Stimulated activated CD4-positive, alpha-beta T cell treated with anti-CD3 and anti-CD28 coated beads, Interleukin-1b, Interleukin-23, amount 100 ng/mL, for 1 hour (primary cell): ENCODE measurements at regions not wholly inside any gene's neighbourhood (a gene's known extent, or its start where the extent isn't known, plus 50 kb on each side); places are given as distances from the start of the nearest gene placed in this dataset.

Experiments used
- DNase-seq, 2 donors: peaks; one replicate each; pipeline ENCODE4 v3.0.0-alpha.2; 2020; ENCODE audit warnings: low read depth in 2 of 2

- DNase-seq, result no peak
Measured at GRCh38 chrX:149992918-149993317, 54.6 kb upstream of the EOLA2 start.

- DNase-seq, result no peak
Measured at GRCh38 chrX:149993989-149994388, 55.7 kb upstream of the EOLA2 start.

- no peak for DNase-seq
Measured at GRCh38 chrX:149996515-149996914, 58.2 kb upstream of the EOLA2 start.

GRCh38 chrX:150005027-150005426 lies 66.7 kb upstream of the EOLA2 start:
- DNase-seq, result no peak

GRCh38 chrX:150007356-150007755 lies 69.1 kb upstream of the EOLA2 start:
- no peak for DNase-seq

GRCh38 chrX:150012647-150013381 lies 74.5 kb upstream of the EOLA2 start:
- DNase-seq, result no peak

GRCh38 chrX:150014525-150014924 lies 76.2 kb upstream of the EOLA2 start:
- DNase-seq, result no peak

- no peak for DNase-seq
Measured at GRCh38 chrX:150017868-150018267, 79.6 kb upstream of the EOLA2 start.

GRCh38 chrX:150018931-150019361 lies 80.7 kb upstream of the EOLA2 start:
- no peak for DNase-seq

GRCh38 chrX:150028692-150029091 lies 90.4 kb upstream of the EOLA2 start:
- no peak for DNase-seq

GRCh38 chrX:150032742-150033141 lies 94.5 kb upstream of the EOLA2 start:
- DNase-seq, result no peak

- no peak for DNase-seq
Measured at GRCh38 chrX:150034788-150035187, 96.5 kb upstream of the EOLA2 start.

- no peak for DNase-seq
Measured at GRCh38 chrX:150035531-150035930, 97.2 kb upstream of the EOLA2 start.

- no peak for DNase-seq
Measured at GRCh38 chrX:150036181-150036580, 97.9 kb upstream of the EOLA2 start.

- no peak for DNase-seq
Measured at GRCh38 chrX:150036641-150037040, 98.3 kb upstream of the EOLA2 start.

- no peak for DNase-seq
Measured at GRCh38 chrX:150037041-150037440, 98.8 kb upstream of the EOLA2 start.

- no peak for DNase-seq
Measured at GRCh38 chrX:150038315-150038714, 100.0 kb upstream of the EOLA2 start.

- DNase-seq, result no peak
Measured at GRCh38 chrX:150038986-150039599, 100.8 kb upstream of the EOLA2 start.

GRCh38 chrX:150041208-150041607 lies 102.9 kb upstream of the EOLA2 start:
- DNase-seq, result no peak

GRCh38 chrX:150044556-150044955 lies 106.3 kb upstream of the EOLA2 start:
- no peak for DNase-seq

GRCh38 chrX:150047818-150048217 lies 109.5 kb upstream of the EOLA2 start:
- DNase-seq, result no peak

- no peak for DNase-seq
Measured at GRCh38 chrX:150049647-150050046, 111.4 kb upstream of the EOLA2 start.

- no peak for DNase-seq
Measured at GRCh38 chrX:150050387-150050786, 112.1 kb upstream of the EOLA2 start.

GRCh38 chrX:150051096-150051495 lies 112.8 kb upstream of the EOLA2 start:
- DNase-seq, result no peak
